ENCODE measurements at regions not wholly inside any gene's neighbourhood (a gene's known extent, or its start where the extent isn't known, plus 50 kb on each side); places are given as distances from the start of the nearest gene placed in this dataset.

DNA sequence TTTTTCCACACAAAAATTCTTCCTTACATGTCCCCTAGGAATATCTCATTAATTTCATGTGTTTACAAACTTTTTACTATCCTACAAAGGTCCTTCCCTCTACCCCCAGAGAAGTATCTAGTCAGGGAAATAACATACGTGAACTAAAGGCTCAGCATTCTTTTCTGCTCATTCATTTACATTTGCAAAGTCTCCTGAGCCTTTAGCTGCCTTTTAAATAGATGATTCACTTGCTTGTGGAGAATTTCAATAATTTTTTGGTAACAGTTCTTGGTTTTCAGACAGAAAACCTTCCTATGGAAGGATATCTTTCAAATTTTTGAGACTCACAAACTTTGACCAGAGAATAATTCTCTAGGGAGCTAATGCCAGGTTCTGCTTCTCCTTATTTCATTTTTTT is 81.5 kb upstream of the RMDN2 start:
- no peak for TF ChIP-seq CTCF (IDR thresholded peaks at IDR 0.05)
- no peak for TF ChIP-seq POLR2A (IDR thresholded peaks at IDR 0.05)

All from prostate gland (tissue), 2 donors.